ENCODE measurements at regions not wholly inside any gene's neighbourhood (a gene's known extent, or its start where the extent isn't known, plus 50 kb on each side); places are given as distances from the start of the nearest gene placed in this dataset.

DNA sequence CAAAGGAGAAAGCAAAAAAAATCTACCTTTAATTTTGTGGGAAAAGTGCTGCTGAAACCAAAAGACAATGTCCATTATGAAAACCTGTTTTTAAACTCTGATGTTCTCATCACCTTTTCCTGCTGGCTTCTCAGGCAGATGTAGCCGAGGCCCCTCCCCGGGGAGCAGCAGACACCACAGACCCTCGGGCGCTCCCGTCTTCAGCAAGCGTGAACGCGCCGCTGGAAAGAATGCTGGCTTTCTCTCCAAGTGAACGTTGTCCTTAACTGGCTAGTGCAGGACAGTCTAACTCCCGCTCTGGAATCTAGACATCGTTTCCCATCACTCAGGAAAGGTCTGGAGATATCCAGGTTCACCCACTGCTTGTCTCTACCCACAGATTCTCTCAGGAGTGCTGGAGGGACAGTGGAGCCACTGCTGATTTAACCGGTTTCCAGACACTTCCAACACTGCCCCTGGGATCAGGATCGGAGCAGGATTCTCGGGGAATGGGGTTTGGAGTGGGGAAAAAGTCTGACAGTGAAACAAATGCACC is 211.2 kb downstream of the RBFOX3 start:
- TF ChIP-seq, protein P1, sequence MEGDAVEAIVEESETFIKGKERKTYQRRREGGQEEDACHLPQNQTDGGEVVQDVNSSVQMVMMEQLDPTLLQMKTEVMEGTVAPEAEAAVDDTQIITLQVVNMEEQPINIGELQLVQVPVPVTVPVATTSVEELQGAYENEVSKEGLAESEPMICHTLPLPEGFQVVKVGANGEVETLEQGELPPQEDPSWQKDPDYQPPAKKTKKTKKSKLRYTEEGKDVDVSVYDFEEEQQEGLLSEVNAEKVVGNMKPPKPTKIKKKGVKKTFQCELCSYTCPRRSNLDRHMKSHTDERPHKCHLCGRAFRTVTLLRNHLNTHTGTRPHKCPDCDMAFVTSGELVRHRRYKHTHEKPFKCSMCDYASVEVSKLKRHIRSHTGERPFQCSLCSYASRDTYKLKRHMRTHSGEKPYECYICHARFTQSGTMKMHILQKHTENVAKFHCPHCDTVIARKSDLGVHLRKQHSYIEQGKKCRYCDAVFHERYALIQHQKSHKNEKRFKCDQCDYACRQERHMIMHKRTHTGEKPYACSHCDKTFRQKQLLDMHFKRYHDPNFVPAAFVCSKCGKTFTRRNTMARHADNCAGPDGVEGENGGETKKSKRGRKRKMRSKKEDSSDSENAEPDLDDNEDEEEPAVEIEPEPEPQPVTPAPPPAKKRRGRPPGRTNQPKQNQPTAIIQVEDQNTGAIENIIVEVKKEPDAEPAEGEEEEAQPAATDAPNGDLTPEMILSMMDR (conservative IDR thresholded peaks at IDR 0.05; ENCODE audit: low read depth, low read length) = no peak
- no peak overlapping the region for H3K4me3 ChIP-seq (ENCODE audit: low read depth, low read length)
- no peak for DNase-seq (ENCODE audit: low read depth)

DNA sequence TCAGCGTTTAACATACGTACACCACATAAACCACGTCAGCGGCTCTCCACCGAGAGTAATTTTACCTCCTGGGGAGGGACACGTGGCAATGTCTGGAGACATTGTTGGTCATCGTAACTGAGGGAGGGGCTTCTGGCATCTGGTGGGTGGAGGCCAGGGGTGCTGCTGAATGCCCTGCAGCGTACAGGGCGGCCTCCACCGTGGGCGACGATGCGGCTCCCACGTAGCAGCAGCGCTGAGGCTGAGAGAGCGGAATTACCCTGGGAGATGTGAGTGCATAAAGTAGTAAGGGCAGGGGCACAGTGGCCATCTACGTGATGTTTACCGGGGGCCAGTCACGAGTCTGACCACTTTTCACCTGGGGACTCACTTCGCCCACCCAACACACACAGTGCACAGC is 212.4 kb downstream of the RBFOX3 start:
- no peak for DNase-seq (ENCODE audit: low read depth)
- no peak overlapping the region for H3K4me3 ChIP-seq (ENCODE audit: low read depth, low read length)
- TF ChIP-seq, protein P1 (conservative IDR thresholded peaks at IDR 0.05; ENCODE audit: low read depth, low read length) = no peak

DNA sequence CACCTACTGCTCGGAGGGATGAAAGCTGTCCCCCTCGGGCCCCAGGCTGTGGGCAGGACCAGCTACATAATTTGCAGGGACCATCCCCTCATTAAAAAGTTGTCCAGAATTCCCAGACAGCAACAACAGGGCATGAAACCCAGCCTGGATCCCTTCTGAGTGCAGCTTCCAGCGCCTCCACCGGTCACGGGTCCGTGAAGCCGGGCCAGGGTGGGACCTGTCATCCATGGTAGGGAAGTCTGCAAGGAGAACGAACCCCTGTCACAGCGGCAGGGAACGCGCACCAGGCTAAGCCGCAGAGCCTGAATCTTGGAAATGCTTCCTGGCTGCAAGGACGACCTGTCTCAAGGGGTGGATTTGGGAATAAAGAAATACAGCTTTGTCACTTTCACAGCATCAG is 214.2 kb downstream of the RBFOX3 start:
- TF ChIP-seq, protein P1 (conservative IDR thresholded peaks at IDR 0.05; ENCODE audit: low read depth, low read length) = no peak
- no peak for DNase-seq (ENCODE audit: low read depth)
- no peak overlapping the region for H3K4me3 ChIP-seq (ENCODE audit: low read depth, low read length)

DNA sequence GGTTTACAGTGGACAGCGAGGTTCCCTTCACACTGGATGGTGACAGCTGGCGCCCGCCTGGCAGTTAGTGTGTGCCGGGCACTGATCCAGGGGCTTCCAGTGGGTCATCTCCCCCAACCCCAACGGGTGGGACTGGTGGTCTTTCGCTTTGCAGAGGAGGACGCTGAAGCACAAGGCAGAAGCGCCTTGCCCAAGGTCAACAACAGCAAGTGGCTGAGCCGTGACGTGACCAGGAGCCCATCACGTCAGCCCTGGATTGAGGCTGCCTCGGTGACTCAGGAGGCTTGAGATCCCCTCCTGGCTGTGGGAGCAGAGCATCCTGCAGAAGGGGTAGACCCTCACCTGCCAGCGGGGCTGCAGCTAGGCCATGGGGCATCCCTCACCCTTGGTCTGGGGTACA is 215.3 kb downstream of the RBFOX3 start:
- DNase-seq (ENCODE audit: low read depth) = no peak
- TF ChIP-seq, protein P1 (conservative IDR thresholded peaks at IDR 0.05; ENCODE audit: low read depth, low read length) = no peak
- no peak overlapping the region for H3K4me3 ChIP-seq (ENCODE audit: low read depth, low read length)

DNA sequence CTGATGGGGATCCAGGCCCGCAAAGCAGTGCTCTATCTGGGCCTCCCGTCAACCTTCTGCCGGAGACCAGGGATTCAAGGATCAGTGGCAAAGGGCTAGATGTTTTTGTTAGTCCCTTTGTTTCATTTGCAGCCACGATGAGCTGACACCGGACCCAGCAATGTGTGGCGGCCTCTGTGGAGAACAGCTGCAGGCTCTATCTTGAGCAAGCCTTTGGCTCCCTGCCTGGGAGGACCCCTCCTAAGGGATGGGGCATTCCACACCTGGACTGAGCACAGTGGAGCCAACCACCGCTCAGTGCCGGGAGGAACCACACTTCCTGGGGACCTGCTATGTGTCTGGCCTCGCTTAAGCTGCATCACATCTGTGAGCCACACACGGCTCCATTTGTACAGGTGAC is 215.8 kb downstream of the RBFOX3 start:
- TF ChIP-seq, protein P1 (conservative IDR thresholded peaks at IDR 0.05; ENCODE audit: low read depth, low read length) = no peak
- no peak for DNase-seq (ENCODE audit: low read depth)
- H3K4me3 ChIP-seq (ENCODE audit: low read depth, low read length) = no peak overlapping the region

DNA sequence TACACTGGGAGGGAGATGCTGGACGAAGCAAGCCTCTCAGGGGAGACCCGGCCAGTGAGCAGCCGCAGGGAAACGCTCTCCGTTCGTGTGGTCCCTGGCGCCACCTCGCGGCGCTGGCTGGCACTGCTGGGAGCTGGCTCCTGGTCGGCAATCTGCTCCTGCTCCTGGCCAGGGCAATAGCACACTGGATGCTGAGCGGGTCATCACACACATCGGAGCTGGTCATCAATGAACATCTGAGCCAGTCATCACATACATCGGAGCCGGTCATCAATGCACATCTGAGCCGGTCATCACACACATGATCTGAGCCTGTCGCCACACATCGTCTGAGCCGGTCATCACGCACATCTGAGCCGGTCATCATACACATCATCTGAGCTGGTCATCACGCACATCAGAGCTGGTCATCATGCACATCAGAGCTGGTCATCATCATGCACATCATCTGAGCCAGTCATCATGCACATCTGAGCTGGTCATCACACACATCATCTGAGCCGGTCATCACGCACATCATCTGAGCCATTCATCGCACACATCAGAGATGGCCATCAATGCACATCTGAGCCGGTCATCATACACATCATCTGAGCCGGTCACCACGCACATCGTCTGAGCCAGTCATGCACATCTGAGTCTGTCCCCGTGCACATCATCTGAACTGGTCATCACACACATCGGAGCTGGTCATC is 217.3 kb downstream of the RBFOX3 start:
- DNase-seq (ENCODE audit: low read depth) = no peak

More for the DNA sequence above, 217.3 kb downstream of the RBFOX3 start:
- no peak overlapping the region for H3K4me3 ChIP-seq (ENCODE audit: low read depth, low read length)
- TF ChIP-seq, protein P1 (conservative IDR thresholded peaks at IDR 0.05; ENCODE audit: low read depth, low read length) = peak; percentile 90

Measured in epithelial cell of proximal tubule (primary cell).